PC-3 (cell line): ENCODE measurements at regions not wholly inside any gene's neighbourhood (a gene's known extent, or its start where the extent isn't known, plus 50 kb on each side); places are given as distances from the start of the nearest gene placed in this dataset.

Experiments
- CTCF ChIP-seq: fragments of 300-600 bp; sonication (generic); conservative IDR thresholded peaks from 2 replicates; pipeline ENCODE4 v1.5.1; 2017; ENCODE audit warnings: antibody characterized with exemption, low read depth, mild to moderate bottlenecking, low read length
- EZH2phosphoT487 ChIP-seq: fragments of 300-600 bp; sonication (generic); IDR thresholded peaks from 2 replicates; pipeline ENCODE4 v1.6.1; 2018; ENCODE audit warnings: mild to moderate bottlenecking, antibody characterized with exemption, low read length, borderline replicate concordance

- no peak for TF ChIP-seq EZH2phosphoT487
- TF ChIP-seq CTCF, result no peak
Measured at GRCh38 chrX:19177721-19178120, 55.5 kb upstream of the ADGRG2 start.
